ENCODE measurements at regions not wholly inside any gene's neighbourhood (a gene's known extent, or its start where the extent isn't known, plus 50 kb on each side); places are given as distances from the start of the nearest gene placed in this dataset.
"Not testable (repeated sequence)": the region's sequence is repeated elsewhere in the genome, so short reads cannot be mapped to it uniquely, and the experiment has no call there.

GRCh38 chr4:22607382-22607781 lies 85.4 kb upstream of the GBA3 start:
- H3K4me3 ChIP-seq: no peak overlapping the region
- no peak overlapping the region for H3K27ac ChIP-seq (ENCODE audit: low read depth in 1 of 2, low read length in 1 of 2)
- H3K36me3 ChIP-seq (ENCODE audit: control insufficient read depth in 4 of 4, insufficient read depth in 4 of 4, low read length in 4 of 4): no peaks in the 10 kb centered on the region
- ATAC-seq (ENCODE audit: insufficient read depth, low FRiP score) (peak; percentile 53), DNase-seq (peak; percentile 38 to 63 (median 39))
- peak; percentile 5 for TF ChIP-seq CTCF (IDR thresholded peaks at IDR 0.05; ENCODE audit: control extremely low read depth, extremely low read depth)
- 35% methylated on average over 3 of the region's 3 CpGs for WGBS, 2 donors
- no peak overlapping the region for H3K9ac ChIP-seq (ENCODE audit: insufficient read depth in 1 of 2, low read length in 2 of 2)
- H3K4me1 ChIP-seq (ENCODE audit: control insufficient read depth in 5 of 5, insufficient read depth in 5 of 5, low read length in 5 of 5): peaks cover 0 to 5% (median 0%) of the 10 kb centered on the region in 5 donors
- no peaks in the 10 kb centered on the region for H3K27me3 ChIP-seq (ENCODE audit: control insufficient read depth in 3 of 3, insufficient read depth in 3 of 3, low read length in 2 of 3)
- no peaks in the 10 kb centered on the region for H3K9me3 ChIP-seq (ENCODE audit: control insufficient read depth in 4 of 4, insufficient read depth in 3 of 4, low read length in 3 of 4)

GRCh38 chr4:22609951-22610525 lies 82.7 kb upstream of the GBA3 start:
- H3K27ac ChIP-seq (ENCODE audit: low read depth in 1 of 2, low read length in 1 of 2); H3K9me3 ChIP-seq (ENCODE audit: control insufficient read depth in 4 of 4, insufficient read depth in 3 of 4, low read length in 3 of 4); DNase-seq; H3K4me3 ChIP-seq; H3K4me1 ChIP-seq (ENCODE audit: control insufficient read depth in 5 of 5, insufficient read depth in 5 of 5, low read length in 5 of 5); H3K27me3 ChIP-seq (ENCODE audit: control insufficient read depth in 3 of 3, insufficient read depth in 3 of 3, low read length in 2 of 3); ATAC-seq (ENCODE audit: insufficient read depth, low FRiP score); H3K9ac ChIP-seq (ENCODE audit: insufficient read depth in 1 of 2, low read length in 2 of 2); H3K36me3 ChIP-seq (ENCODE audit: control insufficient read depth in 4 of 4, insufficient read depth in 4 of 4, low read length in 4 of 4): not testable (repeated sequence)
- 72 to 92% methylated on average over 3 of the region's 3 CpGs for WGBS, 2 donors

GRCh38 chr4:22614114-22614513 lies 78.6 kb upstream of the GBA3 start:
- ATAC-seq (ENCODE audit: insufficient read depth, low FRiP score): peak; percentile 19
- WGBS, 2 donors: 68 to 86% methylated on average over 2 of the region's 2 CpGs
- TF ChIP-seq CTCF (IDR thresholded peaks at IDR 0.05; ENCODE audit: control extremely low read depth, extremely low read depth): no peak

GRCh38 chr4:22616516-22616915 lies 76.2 kb upstream of the GBA3 start:
- 86 to 89% methylated on average over 3 of the region's 3 CpGs for WGBS, 2 donors
- H3K9me3 ChIP-seq (ENCODE audit: control insufficient read depth in 4 of 4, insufficient read depth in 3 of 4, low read length in 3 of 4): no peaks in the 10 kb centered on the region
- H3K4me1 ChIP-seq (ENCODE audit: control insufficient read depth in 5 of 5, insufficient read depth in 5 of 5, low read length in 5 of 5): peaks cover 0 to 2% (median 0%) of the 10 kb centered on the region in 5 donors
- no peak for ATAC-seq (ENCODE audit: insufficient read depth, low FRiP score)
- H3K9ac ChIP-seq (ENCODE audit: insufficient read depth in 1 of 2, low read length in 2 of 2): no peak overlapping the region
- no peak overlapping the region for H3K27ac ChIP-seq (ENCODE audit: low read depth in 1 of 2, low read length in 1 of 2)
- TF ChIP-seq CTCF (IDR thresholded peaks at IDR 0.05; ENCODE audit: control extremely low read depth, extremely low read depth): no peak
- H3K36me3 ChIP-seq (ENCODE audit: control insufficient read depth in 4 of 4, insufficient read depth in 4 of 4, low read length in 4 of 4): no peaks in the 10 kb centered on the region
- H3K4me3 ChIP-seq: no peak overlapping the region
- DNase-seq: no peak
- no peaks in the 10 kb centered on the region for H3K27me3 ChIP-seq (ENCODE audit: control insufficient read depth in 3 of 3, insufficient read depth in 3 of 3, low read length in 2 of 3)

More at GRCh38 chr4:22614114-22614513, 78.6 kb upstream of the GBA3 start:
- Histone ChIP-seq H3K4me1 (ENCODE audit: control insufficient read depth in 5 of 5, insufficient read depth in 5 of 5, low read length in 5 of 5) (no peaks in the 10 kb centered on the region), H3K36me3 (ENCODE audit: control insufficient read depth in 4 of 4, insufficient read depth in 4 of 4, low read length in 4 of 4) (no peaks in the 10 kb centered on the region), H3K4me3 (no peak overlapping the region), H3K27me3 (ENCODE audit: control insufficient read depth in 3 of 3, insufficient read depth in 3 of 3, low read length in 2 of 3) (no peaks in the 10 kb centered on the region), H3K9me3 (ENCODE audit: control insufficient read depth in 4 of 4, insufficient read depth in 3 of 4, low read length in 3 of 4) (no peaks in the 10 kb centered on the region), H3K9ac (ENCODE audit: insufficient read depth in 1 of 2, low read length in 2 of 2) (no peak overlapping the region), H3K27ac (ENCODE audit: low read depth in 1 of 2, low read length in 1 of 2) (no peak overlapping the region)
- DNase-seq: no peak

- H3K4me3 ChIP-seq; H3K4me1 ChIP-seq (ENCODE audit: control insufficient read depth in 5 of 5, insufficient read depth in 5 of 5, low read length in 5 of 5); DNase-seq; H3K9ac ChIP-seq (ENCODE audit: insufficient read depth in 1 of 2, low read length in 2 of 2); H3K27ac ChIP-seq (ENCODE audit: low read depth in 1 of 2, low read length in 1 of 2); ATAC-seq (ENCODE audit: insufficient read depth, low FRiP score); H3K9me3 ChIP-seq (ENCODE audit: control insufficient read depth in 4 of 4, insufficient read depth in 3 of 4, low read length in 3 of 4); H3K27me3 ChIP-seq (ENCODE audit: control insufficient read depth in 3 of 3, insufficient read depth in 3 of 3, low read length in 2 of 3); H3K36me3 ChIP-seq (ENCODE audit: control insufficient read depth in 4 of 4, insufficient read depth in 4 of 4, low read length in 4 of 4): not testable (repeated sequence)
- WGBS, 2 donors: 91% methylated on average over 4 of the region's 4 CpGs
Measured at GRCh38 chr4:22620144-22620543, 72.6 kb upstream of the GBA3 start.

- H3K9me3 ChIP-seq (ENCODE audit: control insufficient read depth in 4 of 4, insufficient read depth in 3 of 4, low read length in 3 of 4); H3K27me3 ChIP-seq (ENCODE audit: control insufficient read depth in 3 of 3, insufficient read depth in 3 of 3, low read length in 2 of 3); DNase-seq; H3K36me3 ChIP-seq (ENCODE audit: control insufficient read depth in 4 of 4, insufficient read depth in 4 of 4, low read length in 4 of 4); H3K4me3 ChIP-seq; ATAC-seq (ENCODE audit: insufficient read depth, low FRiP score); H3K27ac ChIP-seq (ENCODE audit: low read depth in 1 of 2, low read length in 1 of 2); H3K4me1 ChIP-seq (ENCODE audit: control insufficient read depth in 5 of 5, insufficient read depth in 5 of 5, low read length in 5 of 5); H3K9ac ChIP-seq (ENCODE audit: insufficient read depth in 1 of 2, low read length in 2 of 2): not testable (repeated sequence)
- WGBS, 2 donors: 90 to 94% methylated on average over 5 of the region's 5 CpGs
Measured at GRCh38 chr4:22621970-22622369, 70.8 kb upstream of the GBA3 start.

Measured in lung (tissue), 11 donors.